ENCODE measurements at regions not wholly inside any gene's neighbourhood (a gene's known extent, or its start where the extent isn't known, plus 50 kb on each side); places are given as distances from the start of the nearest gene placed in this dataset.
A peak's percentile ranks its signal among the peaks of the same experiment; 100 is the strongest.
"Not testable (repeated sequence)": the region's sequence is repeated elsewhere in the genome, so short reads cannot be mapped to it uniquely, and the experiment has no call there.

DNA sequence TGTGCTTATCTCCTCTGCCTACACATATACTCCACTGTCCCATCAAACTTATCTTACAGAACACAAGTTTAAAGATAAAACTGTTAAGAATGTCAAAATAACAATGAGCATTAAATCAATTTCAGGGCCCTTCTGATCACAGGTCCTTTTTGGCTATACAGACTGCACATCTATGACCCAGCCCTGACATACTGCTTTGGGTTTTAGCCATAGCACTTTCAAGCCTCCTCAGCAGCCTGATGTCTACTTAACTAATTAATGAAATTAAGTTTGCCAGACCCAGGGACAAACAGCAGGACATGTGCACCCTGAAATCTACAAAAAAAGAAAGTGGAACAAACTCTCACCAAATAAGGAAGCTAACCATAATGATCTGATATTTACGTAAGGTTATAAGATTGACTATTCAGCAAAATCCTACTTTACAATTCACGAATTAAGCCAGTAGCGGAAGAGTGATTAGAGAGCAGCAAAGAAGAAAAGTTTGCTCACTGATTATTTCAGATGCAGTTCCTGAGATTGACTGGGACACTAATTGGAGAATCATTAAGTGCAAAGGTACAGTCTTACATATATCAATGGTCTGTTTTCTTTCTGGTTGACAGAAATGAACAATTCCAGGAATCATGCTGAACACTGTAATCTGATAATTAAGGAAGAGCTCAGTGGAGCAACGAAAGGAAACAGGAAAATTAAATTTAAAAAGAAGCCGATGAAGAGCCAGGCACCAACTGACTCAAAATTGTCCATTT, 669.3 kb upstream of the LRRN3 start:
- DNase-seq: no peak

DNA sequence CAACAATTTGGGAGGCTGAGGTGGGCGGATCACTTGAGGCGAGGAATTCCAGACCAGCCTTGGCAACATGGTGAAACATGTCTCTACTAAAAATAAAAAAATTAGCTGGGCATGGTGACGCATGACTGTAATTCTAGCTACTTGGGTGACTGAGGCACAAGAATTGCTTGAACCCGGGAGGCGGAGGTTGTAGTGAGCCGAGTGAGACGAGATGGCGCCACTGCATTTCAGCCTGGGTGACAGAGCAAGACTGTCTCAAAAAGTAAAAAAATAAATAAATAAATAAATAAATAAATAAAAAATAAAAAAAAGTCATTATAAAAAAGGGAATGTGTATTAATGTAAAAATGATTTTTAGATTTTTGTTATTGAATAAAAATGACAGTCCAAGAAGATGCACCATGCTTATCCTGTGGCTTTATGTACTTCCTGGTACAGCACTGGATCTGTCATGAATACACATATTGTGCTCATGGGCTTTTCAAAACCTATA, 658.8 kb upstream of the LRRN3 start:
- DNase-seq: no peak

DNA sequence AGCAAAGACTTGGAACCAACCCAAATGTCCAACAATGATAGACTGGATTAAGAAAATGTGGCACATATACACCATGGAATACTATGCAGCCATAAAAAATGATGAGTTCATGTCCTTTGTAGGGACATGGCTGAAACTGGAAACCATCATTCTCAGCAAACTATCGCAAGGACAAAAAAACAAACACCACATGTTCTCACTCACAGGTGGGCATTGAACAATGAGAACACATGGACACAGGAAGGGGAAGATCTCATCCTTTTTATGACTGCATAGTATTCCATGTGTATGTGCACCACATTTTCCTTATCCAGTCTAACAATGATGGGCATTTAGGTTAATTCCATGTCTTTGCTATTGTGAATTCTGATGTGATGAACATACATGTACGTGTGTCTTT, 652.0 kb upstream of the LRRN3 start:
- DNase-seq: not testable (repeated sequence)

DNA sequence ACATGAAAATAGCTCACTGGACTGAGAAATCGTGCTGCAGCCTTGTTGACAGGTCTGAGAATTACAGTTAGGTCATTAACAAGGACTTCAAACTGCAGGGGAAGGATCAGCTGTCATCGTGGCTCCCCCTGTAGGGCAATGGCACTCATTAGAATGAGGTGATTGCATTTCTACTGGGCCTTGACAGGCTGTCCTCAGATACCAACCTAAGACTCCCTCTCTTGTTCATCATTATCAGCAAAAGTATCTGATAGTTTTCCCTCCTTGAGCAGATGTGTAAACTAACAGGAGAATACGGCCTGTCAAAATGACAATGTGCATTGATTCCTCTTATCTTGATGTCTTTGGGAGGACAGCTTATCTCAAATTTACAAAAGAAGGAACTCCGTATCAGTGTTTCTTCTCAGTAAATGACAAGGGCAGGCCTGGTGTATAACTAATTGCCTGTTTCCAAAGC, 648.5 kb upstream of the LRRN3 start:
- DNase-seq: no peak

DNA sequence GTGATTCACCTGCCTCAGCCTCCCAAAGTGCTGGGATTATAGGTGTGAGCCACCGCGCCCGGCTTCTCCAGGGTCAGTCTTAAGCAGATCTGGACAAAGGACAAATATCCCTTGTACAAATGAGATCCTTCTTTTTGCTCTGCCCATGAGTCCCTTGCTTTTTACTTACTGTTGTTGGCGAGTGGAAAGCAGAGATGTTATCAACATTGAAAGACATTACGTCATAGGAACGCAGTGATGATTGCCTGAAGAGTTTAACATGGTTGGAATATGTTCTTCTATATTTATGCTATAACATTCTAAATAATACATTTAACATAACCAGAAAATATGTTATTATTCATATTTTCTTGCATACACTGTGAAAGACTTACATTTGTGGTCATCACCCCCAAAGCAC, 644.3 kb upstream of the LRRN3 start:
- DNase-seq: no peak

DNA sequence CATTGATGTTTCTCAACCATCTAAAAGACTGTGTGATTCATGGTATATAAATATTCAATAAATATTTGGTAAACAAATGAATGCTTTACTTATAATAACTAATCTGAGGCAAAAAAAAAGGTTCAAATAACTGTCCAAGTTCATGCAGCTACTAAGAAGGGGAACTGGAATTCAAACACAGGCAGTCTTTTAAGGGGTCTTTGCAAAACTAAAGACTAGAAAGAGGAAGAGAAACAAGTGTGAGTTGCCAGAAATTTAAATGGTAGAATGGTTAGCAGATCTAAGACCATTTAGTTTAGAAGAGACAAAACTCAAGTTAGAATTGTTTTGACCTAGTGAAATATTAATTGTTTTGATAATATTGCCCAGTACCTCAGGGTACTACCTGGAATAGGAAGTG, 642.0 kb upstream of the LRRN3 start:
- no peak for DNase-seq

DNA sequence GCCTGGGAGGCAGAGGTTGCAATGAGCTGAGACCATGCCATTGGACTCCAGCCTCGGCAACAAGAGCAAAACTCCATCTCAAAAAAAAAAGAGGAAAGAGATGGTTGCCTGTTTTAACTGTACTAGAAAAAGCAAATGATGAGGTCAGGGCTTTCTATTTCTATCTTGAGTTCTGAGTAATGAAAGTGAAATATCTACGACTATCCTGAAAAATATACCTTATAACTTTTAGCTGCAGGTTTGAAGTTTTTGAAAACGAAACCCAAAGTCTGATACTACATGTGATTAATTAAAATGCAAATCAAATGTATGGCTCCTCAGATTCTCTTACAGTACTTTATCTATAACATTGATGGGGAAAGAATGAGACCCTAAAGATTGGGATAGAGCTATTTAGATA, 636.2 kb upstream of the LRRN3 start:
- DNase-seq: no peak

DNA sequence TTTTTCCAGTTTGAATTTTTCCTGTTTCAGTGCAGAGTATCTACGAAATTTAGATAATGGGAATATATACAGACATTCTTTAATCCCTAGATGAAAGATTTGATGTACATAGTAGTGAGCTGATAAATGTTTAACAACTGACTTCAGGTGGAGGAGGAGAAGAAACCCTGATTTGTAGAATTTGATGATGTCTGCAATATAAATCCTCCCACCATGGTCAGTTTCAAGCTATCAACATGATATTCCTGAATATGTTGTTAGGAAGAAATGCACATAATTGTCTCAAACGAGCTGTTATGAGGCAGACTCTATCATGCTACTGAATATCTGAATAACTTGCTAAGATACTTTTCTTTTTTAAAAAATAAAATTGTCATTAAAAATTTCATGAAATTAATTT, 629.3 kb upstream of the LRRN3 start:
- no peak for DNase-seq

DNA sequence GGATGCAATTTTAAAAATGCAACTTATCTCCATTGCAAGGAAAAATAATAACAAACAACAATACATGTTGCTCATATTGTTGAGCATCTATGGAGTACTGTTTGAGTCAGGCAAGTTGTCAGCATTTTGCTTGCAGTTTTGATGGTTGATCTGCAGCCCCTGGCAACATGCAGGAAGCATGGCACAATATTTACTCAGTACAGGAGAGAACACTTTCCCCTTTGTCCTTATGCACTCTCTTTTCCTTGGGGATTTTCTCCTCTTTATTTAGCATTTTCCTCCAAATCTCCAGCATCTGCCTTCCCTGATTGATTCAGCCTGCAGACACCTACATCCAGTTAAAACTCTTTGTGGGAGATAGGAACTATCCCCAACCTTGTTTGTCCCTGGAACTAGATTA, 620.5 kb upstream of the LRRN3 start:
- DNase-seq: no peak

DNA sequence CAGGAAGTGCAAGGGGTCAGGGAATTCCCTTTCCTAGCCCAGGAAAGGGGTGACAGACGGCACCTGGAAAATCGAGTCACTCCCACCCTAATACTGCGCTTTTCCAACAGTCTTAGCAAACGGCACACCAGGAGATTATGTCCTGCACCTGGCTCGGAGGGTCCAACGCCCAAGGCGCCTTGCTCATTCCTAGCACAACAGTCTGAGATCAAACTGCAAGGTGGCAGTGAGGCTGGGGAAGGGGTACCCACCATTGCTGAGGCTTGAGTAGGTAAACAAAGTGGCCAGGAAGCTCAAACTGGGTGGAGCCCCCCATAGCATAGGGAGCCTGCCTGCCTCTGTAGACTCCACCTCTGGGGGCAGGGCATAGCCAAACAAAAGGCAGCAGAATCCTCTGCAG, 618.5 kb upstream of the LRRN3 start:
- DNase-seq: not testable (repeated sequence)

DNA sequence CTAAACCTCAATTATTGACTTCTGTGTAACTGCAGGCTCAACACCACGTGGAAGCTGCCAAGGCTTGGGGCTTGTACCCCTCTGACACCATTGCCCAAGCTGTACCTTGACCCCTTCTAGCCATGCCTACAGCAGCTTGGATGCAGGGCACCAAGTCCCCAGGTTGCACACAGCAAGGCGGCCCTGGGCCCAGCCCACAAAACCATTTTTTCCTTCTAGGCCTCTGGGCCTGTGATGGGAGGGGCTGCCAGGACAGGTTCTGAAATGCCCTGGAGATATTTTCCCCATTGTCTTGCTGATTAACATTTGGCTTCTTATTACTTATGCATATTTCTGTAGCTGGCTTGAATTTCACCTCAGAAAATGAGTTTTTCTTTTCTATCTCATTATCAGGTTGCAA, 610.0 kb upstream of the LRRN3 start:
- DNase-seq: no peak

DNA sequence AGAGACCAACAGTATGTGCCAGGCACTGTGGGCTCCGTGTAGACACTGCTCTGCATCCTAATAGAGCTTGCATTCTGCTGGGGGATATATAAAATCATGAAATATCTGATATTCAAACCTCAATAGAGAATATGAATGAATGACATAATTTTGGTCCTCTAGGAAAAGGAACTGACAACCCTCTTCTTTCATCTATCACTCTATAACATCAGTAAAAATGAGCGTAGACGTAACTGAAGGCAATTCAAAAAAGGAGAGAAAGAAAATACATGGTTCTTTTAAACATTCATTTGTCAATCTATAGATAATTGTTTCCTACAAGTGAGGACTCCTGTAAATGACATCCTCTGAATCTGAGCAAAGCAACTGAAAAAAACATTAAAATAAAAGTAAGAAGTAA, 607.4 kb upstream of the LRRN3 start:
- no peak for DNase-seq

DNA sequence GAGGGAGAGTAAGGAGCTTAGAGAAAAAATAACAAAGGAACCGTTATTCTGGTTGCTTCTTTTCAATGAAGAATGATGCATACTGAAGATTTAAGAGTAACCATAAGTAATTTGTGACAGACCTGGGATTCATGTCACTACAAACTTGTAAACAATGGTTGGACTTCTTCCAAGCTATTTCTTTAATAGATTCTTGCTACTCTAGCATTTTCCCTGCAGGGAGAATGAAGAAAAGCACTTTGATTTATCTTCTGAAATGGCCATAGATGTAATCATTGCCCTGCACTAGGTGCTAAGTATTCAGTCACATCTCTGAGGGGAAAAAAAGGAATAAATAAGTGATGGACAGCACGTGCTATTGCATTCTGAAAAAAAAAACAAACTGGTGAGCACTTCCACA, 606.6 kb upstream of the LRRN3 start:
- DNase-seq: no peak

DNA sequence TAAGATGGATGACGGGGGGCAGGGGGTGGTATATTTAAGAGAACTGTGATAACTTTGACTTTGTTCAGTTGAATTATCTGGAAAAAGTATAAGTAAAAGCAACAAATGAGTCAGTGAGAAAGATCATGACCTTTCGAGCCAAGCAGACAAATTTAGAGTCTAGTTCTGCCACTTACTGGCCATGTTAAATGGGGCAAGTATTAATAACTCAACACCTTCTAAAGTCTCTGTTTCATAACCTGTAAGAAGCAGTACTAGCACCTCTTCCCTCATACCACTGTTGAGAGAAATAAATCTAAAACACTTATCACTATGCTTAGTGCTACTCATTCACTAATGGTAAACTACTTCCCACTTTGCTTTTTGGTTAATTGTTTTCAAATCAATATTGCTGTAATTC, 604.4 kb upstream of the LRRN3 start:
- no peak for DNase-seq

DNA sequence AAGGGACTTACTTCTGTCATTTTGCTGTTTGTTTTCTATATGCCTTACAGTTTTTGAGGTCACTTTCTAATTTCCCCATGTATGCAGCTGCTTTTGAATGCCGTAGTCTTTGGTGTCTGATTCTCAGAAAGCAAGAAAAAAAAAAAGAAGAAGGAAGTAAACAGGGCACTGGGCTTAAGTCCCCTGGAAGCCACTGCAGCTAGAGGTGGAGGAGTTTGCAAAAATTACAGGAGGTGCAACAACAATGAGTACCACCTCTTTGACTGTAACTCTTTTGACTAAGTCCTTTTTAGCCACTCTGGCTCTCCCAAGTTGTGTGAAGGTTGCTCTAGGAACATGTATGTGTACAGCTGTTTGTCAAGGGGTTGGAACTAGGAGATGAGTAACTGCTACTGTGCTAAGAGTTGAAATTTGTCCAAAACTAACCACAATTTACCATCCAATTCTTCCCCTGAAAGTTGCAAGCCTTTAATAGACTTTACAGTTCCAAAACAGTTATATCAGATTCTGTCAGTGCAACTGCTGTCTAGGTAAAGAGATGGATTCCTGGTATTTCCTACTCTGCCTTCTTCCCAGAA, 588.0 kb upstream of the LRRN3 start:
- DNase-seq: no peak

DNA sequence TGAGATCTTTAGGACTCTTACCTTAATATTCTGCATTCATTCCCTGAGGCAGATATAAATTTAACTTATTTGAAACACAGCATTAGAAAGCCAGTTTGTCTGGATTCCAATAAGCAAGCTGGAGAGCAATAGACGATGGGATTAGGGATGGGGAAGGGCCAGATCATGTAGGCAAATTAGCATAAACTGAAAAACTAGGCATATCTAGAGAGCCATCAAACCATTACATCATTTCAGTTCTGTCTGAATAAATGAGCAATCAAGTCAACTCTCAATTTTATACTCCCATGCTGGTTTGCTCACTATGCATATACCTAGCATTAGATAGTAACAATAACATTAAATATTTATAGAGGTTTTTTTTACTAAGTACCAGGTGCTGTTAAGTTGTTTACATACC, 583.6 kb upstream of the LRRN3 start:
- no peak for DNase-seq

DNA sequence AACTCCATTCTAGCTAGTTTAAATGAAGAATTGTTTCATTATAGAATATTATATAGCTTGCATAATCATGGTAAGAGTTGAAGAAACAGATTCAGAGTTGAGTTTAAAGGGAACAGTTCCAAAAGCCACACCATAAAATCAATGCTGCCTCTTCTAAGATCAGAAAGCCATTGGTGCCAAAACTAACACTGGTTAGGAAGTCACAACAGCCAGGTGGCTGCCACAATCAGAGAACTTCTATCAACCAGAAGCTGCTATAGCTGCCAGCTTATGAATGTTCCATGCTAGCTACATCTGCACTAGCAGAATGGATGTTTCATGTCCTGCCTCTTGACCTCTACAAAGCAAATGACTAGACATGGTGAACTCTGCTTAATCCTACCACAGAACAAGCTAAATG, 583.1 kb upstream of the LRRN3 start:
- no peak for DNase-seq

DNA sequence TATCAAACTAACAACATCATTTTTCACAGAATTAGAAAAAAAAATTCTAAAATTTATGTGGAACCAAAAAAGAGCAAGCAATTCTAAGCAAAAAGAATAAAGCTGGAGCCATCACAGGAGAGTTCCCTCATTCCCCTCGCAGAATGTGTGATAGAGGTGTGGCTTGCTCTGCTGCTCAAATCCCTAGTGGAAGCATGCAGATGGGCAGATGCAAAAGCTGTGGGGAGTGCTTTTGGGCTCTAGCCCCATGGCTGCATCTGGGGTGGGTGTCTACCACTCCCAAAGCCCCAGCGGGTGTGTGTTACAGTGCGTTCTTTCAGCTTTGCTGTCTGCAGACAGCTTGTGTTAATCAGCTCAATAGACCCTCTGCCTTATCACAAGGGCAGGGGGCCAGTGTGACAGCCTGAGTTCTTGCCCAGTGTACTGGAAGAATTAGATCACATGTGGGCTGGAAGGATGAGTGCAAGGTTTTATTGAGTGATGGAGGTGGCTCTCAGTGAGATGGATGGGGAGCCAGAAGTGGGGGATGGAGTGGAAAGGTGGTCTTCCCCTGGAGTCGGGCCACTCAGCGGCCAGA, 575.9 kb upstream of the LRRN3 start:
- not testable (repeated sequence) for DNase-seq

DNA sequence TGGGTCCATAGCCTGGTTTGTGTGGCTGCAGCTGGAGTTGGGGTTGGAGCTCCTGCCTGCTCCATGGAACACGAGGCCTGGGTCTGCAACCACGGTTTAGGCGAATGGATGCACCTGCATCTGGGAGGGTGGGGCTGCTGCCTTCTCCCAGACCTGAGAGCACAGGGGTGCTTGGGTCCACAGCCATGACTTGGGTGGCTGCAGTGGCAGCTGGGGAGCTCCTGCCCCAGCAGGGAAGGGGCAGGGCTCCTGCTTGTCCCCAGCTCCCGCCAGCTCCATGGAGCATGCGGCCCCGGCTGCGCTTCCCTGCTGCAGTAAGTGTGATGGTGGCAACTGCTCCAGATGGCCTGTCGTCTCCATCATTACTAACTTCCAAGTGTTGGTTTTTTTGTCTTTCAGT, 571.1 kb upstream of the LRRN3 start:
- no peak for DNase-seq

DNA sequence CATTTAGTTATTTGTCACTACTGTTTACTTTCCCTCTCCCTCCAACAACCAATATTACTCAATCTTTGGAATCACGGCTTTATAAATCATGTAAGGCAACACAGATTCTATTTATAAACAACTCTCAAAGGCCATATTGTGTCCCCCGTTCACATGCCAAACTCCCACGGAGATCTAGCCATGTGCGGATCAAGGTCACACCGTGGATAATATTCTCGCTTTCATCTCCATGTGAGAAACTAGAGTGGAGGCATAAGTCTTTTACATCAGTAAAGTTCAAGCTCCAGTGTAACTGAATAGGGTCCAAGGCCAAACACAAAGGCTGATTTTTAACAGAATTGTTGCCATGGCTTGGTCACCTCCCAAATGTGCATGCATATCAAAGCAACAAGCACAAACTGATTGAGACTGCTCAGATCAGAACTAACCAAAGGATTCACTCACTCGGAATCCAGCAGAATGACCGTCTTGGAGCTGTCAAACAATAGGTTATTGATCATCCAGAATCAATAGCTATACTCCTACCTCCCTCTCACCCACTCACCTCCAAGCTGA, 569.5 kb upstream of the LRRN3 start:
- DNase-seq: no peak

DNA sequence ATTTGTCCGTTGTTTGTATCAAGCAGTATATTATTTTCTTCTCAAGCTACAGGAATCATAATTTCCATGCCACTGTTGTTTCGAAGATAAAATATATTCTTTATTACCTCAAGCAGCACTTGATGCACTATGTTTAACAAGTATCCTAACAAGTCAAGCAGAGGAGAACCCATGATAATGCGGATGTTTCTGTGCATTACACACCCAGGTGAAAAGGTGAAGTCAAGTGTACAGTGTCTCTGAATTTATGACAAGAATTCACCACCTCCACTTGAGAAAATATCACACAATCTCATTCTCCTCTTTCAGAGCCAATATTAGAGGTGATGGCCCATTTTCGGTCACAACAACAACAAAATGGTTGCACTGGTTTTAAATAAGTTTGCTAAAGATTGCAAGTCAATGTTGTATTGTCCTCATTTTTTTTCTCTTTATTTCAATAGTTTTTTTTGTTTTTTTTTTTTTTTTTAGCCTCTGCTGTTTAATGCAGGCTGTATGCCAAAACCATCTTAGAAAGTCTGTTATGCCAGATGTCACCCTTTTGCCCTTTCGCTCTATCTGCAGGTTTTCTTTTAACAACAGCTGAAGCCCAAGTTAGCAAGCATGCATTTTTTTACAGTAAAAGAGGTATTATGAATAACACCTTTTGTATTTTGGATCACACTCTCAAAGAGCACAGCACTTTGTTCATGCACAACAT, 568.7 kb upstream of the LRRN3 start:
- peak; percentile 35 for DNase-seq

DNA sequence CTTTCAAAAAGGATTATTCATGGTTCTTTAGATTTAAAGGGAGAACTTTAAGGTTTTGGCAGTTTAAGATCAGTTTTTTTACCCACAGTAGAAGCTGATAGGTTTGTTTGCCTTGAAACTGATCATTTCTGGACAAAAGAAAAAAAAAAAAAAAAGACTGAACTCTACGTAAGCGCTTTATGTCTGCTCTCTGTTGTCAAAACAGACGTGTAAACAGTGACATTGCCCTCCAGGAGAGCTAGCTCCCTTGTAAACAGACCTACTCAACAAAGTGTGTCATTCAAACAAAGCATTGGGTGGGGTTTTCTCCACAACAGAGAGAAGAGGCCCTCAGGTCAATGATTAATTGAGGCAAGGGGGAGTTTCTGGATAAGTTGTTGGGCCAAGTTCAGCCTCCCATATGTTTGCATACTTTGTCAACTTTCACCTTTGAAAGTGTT, 568.1 kb upstream of the LRRN3 start:
- DNase-seq: peak; percentile 13

DNA sequence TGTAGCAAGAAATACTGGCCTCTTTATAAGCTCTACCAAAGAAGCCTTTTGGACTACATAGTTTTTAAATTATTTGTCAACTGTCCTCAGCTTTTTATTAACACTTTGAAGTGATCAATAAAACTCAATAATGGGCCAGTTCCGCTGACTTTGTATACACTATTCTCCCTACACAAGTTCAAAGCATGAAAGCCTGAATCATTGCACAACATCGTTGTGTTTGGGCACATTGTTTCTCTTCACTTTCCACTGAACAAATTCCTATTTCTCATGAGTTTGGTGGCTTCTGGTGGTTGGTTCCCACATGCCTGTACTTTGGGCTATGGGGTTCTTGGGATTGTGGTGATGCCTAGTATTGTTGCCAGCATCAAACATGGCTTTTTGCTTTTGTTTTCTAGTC, 561.8 kb upstream of the LRRN3 start:
- no peak for DNase-seq
